ENCODE measurements at regions not wholly inside any gene's neighbourhood (a gene's known extent, or its start where the extent isn't known, plus 50 kb on each side); places are given as distances from the start of the nearest gene placed in this dataset.

DNA sequence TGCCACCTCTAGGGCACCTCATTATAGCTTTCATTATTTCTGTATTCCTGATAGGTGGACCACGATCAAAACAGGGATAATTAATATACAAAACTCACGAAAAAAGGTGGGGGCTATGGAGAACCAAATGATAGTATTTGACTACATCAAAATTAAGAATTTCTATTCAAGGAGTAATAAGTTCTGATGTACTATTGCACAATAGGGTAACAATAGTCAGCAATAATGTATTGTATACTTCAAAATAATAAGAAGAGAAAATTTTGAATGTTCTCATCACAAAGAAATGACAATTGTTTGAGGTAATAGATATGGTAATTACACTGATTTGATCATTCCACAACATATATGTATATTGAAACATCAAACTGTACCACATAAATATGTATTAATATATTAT lies 327.3 kb upstream of the TRAM1L1 start:
- TF ChIP-seq POLR2A (IDR thresholded peaks at IDR 0.05; ENCODE audit: extremely low read depth, insufficient read length) (no peak), MYC (IDR thresholded peaks at IDR 0.05; ENCODE audit: low read depth, low read length) (no peak), MAX (IDR thresholded peaks at IDR 0.05; ENCODE audit: low read depth, low read length) (no peak)
- TF ChIP-seq, protein P1, sequence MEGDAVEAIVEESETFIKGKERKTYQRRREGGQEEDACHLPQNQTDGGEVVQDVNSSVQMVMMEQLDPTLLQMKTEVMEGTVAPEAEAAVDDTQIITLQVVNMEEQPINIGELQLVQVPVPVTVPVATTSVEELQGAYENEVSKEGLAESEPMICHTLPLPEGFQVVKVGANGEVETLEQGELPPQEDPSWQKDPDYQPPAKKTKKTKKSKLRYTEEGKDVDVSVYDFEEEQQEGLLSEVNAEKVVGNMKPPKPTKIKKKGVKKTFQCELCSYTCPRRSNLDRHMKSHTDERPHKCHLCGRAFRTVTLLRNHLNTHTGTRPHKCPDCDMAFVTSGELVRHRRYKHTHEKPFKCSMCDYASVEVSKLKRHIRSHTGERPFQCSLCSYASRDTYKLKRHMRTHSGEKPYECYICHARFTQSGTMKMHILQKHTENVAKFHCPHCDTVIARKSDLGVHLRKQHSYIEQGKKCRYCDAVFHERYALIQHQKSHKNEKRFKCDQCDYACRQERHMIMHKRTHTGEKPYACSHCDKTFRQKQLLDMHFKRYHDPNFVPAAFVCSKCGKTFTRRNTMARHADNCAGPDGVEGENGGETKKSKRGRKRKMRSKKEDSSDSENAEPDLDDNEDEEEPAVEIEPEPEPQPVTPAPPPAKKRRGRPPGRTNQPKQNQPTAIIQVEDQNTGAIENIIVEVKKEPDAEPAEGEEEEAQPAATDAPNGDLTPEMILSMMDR (IDR thresholded peaks at IDR 0.05; ENCODE audit: low read depth, low read length), result no peak

Measured in NB4 (cell line).